ENCODE measurements at regions not wholly inside any gene's neighbourhood (a gene's known extent, or its start where the extent isn't known, plus 50 kb on each side); places are given as distances from the start of the nearest gene placed in this dataset.
A peak's percentile ranks its signal among the peaks of the same experiment; 100 is the strongest.

GRCh38 chrX:109822861-109823260, 89.8 kb upstream of the ACSL4 start:
- H3K9me3 ChIP-seq (ENCODE audit: control insufficient read depth in 2 of 2, low read length in 2 of 2) = no peaks in the 10 kb centered on the region
- peaks cover 0 to 5% of the 10 kb centered on the region in 2 donors for H3K27me3 ChIP-seq (ENCODE audit: control insufficient read depth in 2 of 2, insufficient read depth in 2 of 2, low read length in 2 of 2)
- no peak overlapping the region for H3K27ac ChIP-seq (ENCODE audit: low read depth in 2 of 2, low read length in 2 of 2)
- no peak overlapping the region for H3K9ac ChIP-seq (ENCODE audit: low read depth in 1 of 2, low read length in 2 of 2)
- no peaks in the 10 kb centered on the region for H3K36me3 ChIP-seq (ENCODE audit: control insufficient read depth in 2 of 2, insufficient read depth in 2 of 2, low read length in 2 of 2)
- H3K4me3 ChIP-seq (ENCODE audit: low read length in 2 of 2) = no peak overlapping the region
- H3K4me1 ChIP-seq (ENCODE audit: control insufficient read depth in 2 of 2, insufficient read depth in 2 of 2, low read length in 2 of 2) = no peaks in the 10 kb centered on the region

DNA sequence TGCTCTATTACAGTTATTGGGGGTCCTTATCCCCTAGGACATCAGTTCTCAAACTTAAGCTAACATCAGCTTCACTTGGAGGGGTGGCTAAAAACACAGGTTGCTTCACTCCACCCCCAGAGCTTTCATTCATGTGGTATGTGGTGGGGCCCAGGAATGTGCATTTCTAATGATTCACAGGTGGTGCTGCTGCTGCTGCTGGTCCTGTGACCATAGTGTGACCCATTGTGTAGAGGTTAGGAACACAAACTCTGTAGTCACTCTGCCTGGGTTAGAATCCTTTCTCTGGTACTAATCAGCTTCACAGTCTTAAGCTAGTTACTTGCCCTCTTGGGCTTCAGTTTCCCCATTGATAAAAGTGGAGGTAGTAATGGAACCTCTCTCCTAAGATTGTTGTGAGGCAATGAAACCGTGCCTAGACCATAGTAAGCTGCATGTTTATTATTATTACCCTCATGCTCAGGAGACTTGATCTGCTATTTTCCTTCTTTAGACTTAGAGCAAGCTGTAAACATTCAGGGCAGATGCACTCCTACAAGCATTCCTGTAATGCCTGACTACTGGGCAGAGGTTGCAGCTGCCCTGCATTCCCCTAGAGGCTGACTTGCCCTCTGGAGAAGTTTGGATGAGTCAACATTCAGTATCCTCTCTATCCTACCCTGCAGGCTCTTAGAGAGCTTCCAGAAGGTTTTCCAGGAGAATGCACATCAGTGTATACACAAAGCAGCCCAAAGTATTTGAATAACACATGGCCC, 94.1 kb upstream of the ACSL4 start:
- no peak overlapping the region for H3K27ac ChIP-seq (ENCODE audit: low read depth in 2 of 2, low read length in 2 of 2)
- H3K27me3 ChIP-seq (ENCODE audit: control insufficient read depth in 2 of 2, insufficient read depth in 2 of 2, low read length in 2 of 2) = peaks cover 0 to 5% of the 10 kb centered on the region in 2 donors
- no peaks in the 10 kb centered on the region for H3K36me3 ChIP-seq (ENCODE audit: control insufficient read depth in 2 of 2, insufficient read depth in 2 of 2, low read length in 2 of 2)
- no peak overlapping the region for H3K9ac ChIP-seq (ENCODE audit: low read depth in 1 of 2, low read length in 2 of 2)
- H3K4me1 ChIP-seq (ENCODE audit: control insufficient read depth in 2 of 2, insufficient read depth in 2 of 2, low read length in 2 of 2) = no peaks in the 10 kb centered on the region
- no peaks in the 10 kb centered on the region for H3K9me3 ChIP-seq (ENCODE audit: control insufficient read depth in 2 of 2, low read length in 2 of 2)
- no peak overlapping the region for H3K4me3 ChIP-seq (ENCODE audit: low read length in 2 of 2)

DNA sequence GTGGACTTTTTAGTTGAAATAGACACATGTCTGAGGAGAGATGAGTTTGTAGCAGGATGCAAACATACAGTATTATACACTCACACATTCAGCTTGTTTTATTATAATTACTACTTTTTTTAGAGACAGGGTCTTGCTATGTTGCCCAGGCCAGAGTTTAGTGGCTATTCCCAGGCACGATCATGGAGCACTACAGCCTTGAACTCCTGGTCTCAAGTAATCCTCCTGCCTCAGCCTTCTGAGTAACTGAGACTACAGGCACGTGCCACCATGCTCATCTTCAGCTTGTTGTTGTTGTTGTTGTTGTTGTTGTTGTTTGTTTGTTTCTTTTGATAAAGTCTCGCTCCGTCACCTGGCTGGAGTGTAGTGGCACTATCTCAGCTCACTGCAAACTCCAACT, 94.7 kb upstream of the ACSL4 start:
- no peaks in the 10 kb centered on the region for H3K36me3 ChIP-seq (ENCODE audit: control insufficient read depth in 2 of 2, insufficient read depth in 2 of 2, low read length in 2 of 2)
- H3K4me3 ChIP-seq (ENCODE audit: low read length in 2 of 2) = no peak overlapping the region
- peaks cover 0 to 5% of the 10 kb centered on the region in 2 donors for H3K27me3 ChIP-seq (ENCODE audit: control insufficient read depth in 2 of 2, insufficient read depth in 2 of 2, low read length in 2 of 2)
- H3K9me3 ChIP-seq (ENCODE audit: control insufficient read depth in 2 of 2, low read length in 2 of 2) = no peaks in the 10 kb centered on the region
- H3K27ac ChIP-seq (ENCODE audit: low read depth in 2 of 2, low read length in 2 of 2) = no peak overlapping the region
- no peak overlapping the region for H3K9ac ChIP-seq (ENCODE audit: low read depth in 1 of 2, low read length in 2 of 2)
- no peaks in the 10 kb centered on the region for H3K4me1 ChIP-seq (ENCODE audit: control insufficient read depth in 2 of 2, insufficient read depth in 2 of 2, low read length in 2 of 2)

GRCh38 chrX:109830157-109830703, 97.2 kb upstream of the ACSL4 start:
- Histone ChIP-seq H3K27me3 (ENCODE audit: control insufficient read depth in 2 of 2, insufficient read depth in 2 of 2, low read length in 2 of 2) (peaks cover 0 to 5% of the 10 kb centered on the region in 2 donors), H3K27ac (ENCODE audit: low read depth in 2 of 2, low read length in 2 of 2) (peak overlapping the region in 1 of 2 donors; percentile 43)

DNA sequence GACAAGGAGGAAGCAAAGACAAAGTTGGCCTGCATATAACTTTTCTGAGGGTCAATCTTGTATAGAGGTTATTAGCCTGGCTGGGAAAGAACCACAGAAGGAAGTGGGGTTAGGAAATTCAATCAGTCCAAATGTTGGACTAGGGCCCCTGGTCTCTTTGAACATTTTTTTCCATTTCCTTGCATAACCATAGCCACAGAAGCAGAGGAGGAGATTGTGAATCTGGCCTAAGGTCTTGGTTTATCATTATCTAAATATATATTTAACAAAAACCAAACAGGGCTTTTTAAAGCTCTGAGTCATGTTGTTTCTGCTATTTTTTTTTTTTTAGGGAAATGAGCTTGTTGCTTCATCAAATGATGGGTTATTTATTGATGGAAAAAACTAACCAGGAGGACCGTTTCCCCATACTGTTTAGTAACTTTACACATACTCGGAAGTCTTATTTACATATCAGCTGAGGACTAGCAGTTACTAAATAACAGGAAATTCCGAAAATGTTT, 97.7 kb upstream of the ACSL4 start:
- no peak overlapping the region for H3K9ac ChIP-seq (ENCODE audit: low read depth in 1 of 2, low read length in 2 of 2)

More at GRCh38 chrX:109830157-109830703, 97.2 kb upstream of the ACSL4 start:
- H3K4me3 ChIP-seq (ENCODE audit: low read length in 2 of 2) = no peak overlapping the region
- H3K36me3 ChIP-seq (ENCODE audit: control insufficient read depth in 2 of 2, insufficient read depth in 2 of 2, low read length in 2 of 2) = no peaks in the 10 kb centered on the region
- no peak overlapping the region for H3K9ac ChIP-seq (ENCODE audit: low read depth in 1 of 2, low read length in 2 of 2)
- no peaks in the 10 kb centered on the region for H3K9me3 ChIP-seq (ENCODE audit: control insufficient read depth in 2 of 2, low read length in 2 of 2)
- H3K4me1 ChIP-seq (ENCODE audit: control insufficient read depth in 2 of 2, insufficient read depth in 2 of 2, low read length in 2 of 2) = no peaks in the 10 kb centered on the region

DNA sequence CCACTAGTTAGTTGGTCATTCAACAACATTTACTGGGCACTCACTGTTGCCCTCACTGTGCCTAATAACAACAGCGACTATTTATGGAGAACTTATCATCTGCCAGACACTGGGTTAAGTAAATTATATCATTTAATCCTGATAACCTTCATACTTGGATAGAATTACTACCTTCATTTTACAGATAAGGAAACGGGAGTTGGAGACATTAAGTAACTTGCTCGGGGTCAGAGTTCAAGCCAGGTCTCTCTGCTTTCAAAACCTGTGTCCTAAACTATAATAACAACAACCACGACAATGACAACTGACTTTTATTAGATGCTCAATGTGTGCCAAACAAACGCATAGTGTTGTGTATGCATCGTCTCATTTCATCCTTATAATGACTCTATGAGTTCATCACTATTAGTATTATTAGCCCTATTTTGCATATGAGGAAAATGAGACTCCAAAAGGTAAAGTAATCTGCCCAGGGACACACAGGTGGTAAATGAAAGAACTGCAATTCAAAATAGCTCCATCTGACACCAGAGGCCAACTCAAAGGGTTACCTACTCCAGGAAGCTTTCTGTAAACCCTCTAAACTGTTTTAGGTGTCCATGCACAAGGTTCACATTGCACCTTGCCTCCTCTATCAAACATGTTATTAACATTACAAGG, 98.4 kb upstream of the ACSL4 start:
- H3K27me3 ChIP-seq (ENCODE audit: control insufficient read depth in 2 of 2, insufficient read depth in 2 of 2, low read length in 2 of 2) = peaks cover 0 to 5% of the 10 kb centered on the region in 2 donors
- H3K9ac ChIP-seq (ENCODE audit: low read depth in 1 of 2, low read length in 2 of 2) = no peak overlapping the region
- no peaks in the 10 kb centered on the region for H3K4me1 ChIP-seq (ENCODE audit: control insufficient read depth in 2 of 2, insufficient read depth in 2 of 2, low read length in 2 of 2)
- H3K36me3 ChIP-seq (ENCODE audit: control insufficient read depth in 2 of 2, insufficient read depth in 2 of 2, low read length in 2 of 2) = no peaks in the 10 kb centered on the region
- H3K9me3 ChIP-seq (ENCODE audit: control insufficient read depth in 2 of 2, low read length in 2 of 2) = no peaks in the 10 kb centered on the region
- peak overlapping the region in 1 of 2 donors; percentile 42 for H3K27ac ChIP-seq (ENCODE audit: low read depth in 2 of 2, low read length in 2 of 2)
- H3K4me3 ChIP-seq (ENCODE audit: low read length in 2 of 2) = no peak overlapping the region

More for the DNA sequence above, 97.7 kb upstream of the ACSL4 start:
- Histone ChIP-seq H3K4me3 (ENCODE audit: low read length in 2 of 2) (no peak overlapping the region), H3K36me3 (ENCODE audit: control insufficient read depth in 2 of 2, insufficient read depth in 2 of 2, low read length in 2 of 2) (no peaks in the 10 kb centered on the region), H3K27me3 (ENCODE audit: control insufficient read depth in 2 of 2, insufficient read depth in 2 of 2, low read length in 2 of 2) (peaks cover 0 to 5% of the 10 kb centered on the region in 2 donors), H3K9me3 (ENCODE audit: control insufficient read depth in 2 of 2, low read length in 2 of 2) (no peaks in the 10 kb centered on the region), H3K4me1 (ENCODE audit: control insufficient read depth in 2 of 2, insufficient read depth in 2 of 2, low read length in 2 of 2) (no peaks in the 10 kb centered on the region), H3K27ac (ENCODE audit: low read depth in 2 of 2, low read length in 2 of 2) (peak overlapping the region in 1 of 2 donors; percentile 43)

GRCh38 chrX:109839694-109840567, 106.9 kb upstream of the ACSL4 start:
- H3K4me3 ChIP-seq (ENCODE audit: low read length in 2 of 2) = no peak overlapping the region
- H3K9me3 ChIP-seq (ENCODE audit: control insufficient read depth in 2 of 2, low read length in 2 of 2) = no peaks in the 10 kb centered on the region
- peak overlapping the region in 1 of 2 donors; percentile 29 for H3K27ac ChIP-seq (ENCODE audit: low read depth in 2 of 2, low read length in 2 of 2)
- H3K9ac ChIP-seq (ENCODE audit: low read depth in 1 of 2, low read length in 2 of 2) = no peak overlapping the region
- H3K4me1 ChIP-seq (ENCODE audit: control insufficient read depth in 2 of 2, insufficient read depth in 2 of 2, low read length in 2 of 2) = peaks cover 0 to 3% of the 10 kb centered on the region in 2 donors
- H3K27me3 ChIP-seq (ENCODE audit: control insufficient read depth in 2 of 2, insufficient read depth in 2 of 2, low read length in 2 of 2) = peaks cover 2 to 4% of the 10 kb centered on the region in 2 donors
- no peaks in the 10 kb centered on the region for H3K36me3 ChIP-seq (ENCODE audit: control insufficient read depth in 2 of 2, insufficient read depth in 2 of 2, low read length in 2 of 2)

- H3K4me3 ChIP-seq (ENCODE audit: low read length in 2 of 2) = no peak overlapping the region
- H3K27ac ChIP-seq (ENCODE audit: low read depth in 2 of 2, low read length in 2 of 2) = peak overlapping the region in 1 of 2 donors; percentile 29
- no peaks in the 10 kb centered on the region for H3K9me3 ChIP-seq (ENCODE audit: control insufficient read depth in 2 of 2, low read length in 2 of 2)
- no peak overlapping the region for H3K9ac ChIP-seq (ENCODE audit: low read depth in 1 of 2, low read length in 2 of 2)
- peaks cover 2 to 4% of the 10 kb centered on the region in 2 donors for H3K27me3 ChIP-seq (ENCODE audit: control insufficient read depth in 2 of 2, insufficient read depth in 2 of 2, low read length in 2 of 2)
- no peaks in the 10 kb centered on the region for H3K36me3 ChIP-seq (ENCODE audit: control insufficient read depth in 2 of 2, insufficient read depth in 2 of 2, low read length in 2 of 2)
- peaks cover 0 to 3% of the 10 kb centered on the region in 2 donors for H3K4me1 ChIP-seq (ENCODE audit: control insufficient read depth in 2 of 2, insufficient read depth in 2 of 2, low read length in 2 of 2)
These were observed 107.5 kb upstream of the ACSL4 start for GRCh38 chrX:109840585-109840984.

- Histone ChIP-seq H3K27ac (ENCODE audit: low read depth in 2 of 2, low read length in 2 of 2) (no peak overlapping the region), H3K4me1 (ENCODE audit: control insufficient read depth in 2 of 2, insufficient read depth in 2 of 2, low read length in 2 of 2) (peaks cover 0 to 3% of the 10 kb centered on the region in 2 donors), H3K9me3 (ENCODE audit: control insufficient read depth in 2 of 2, low read length in 2 of 2) (no peaks in the 10 kb centered on the region), H3K9ac (ENCODE audit: low read depth in 1 of 2, low read length in 2 of 2) (no peak overlapping the region), H3K27me3 (ENCODE audit: control insufficient read depth in 2 of 2, insufficient read depth in 2 of 2, low read length in 2 of 2) (peaks cover 2 to 4% of the 10 kb centered on the region in 2 donors), H3K36me3 (ENCODE audit: control insufficient read depth in 2 of 2, insufficient read depth in 2 of 2, low read length in 2 of 2) (no peaks in the 10 kb centered on the region), H3K4me3 (ENCODE audit: low read length in 2 of 2) (no peak overlapping the region)
These were observed 108.2 kb upstream of the ACSL4 start for GRCh38 chrX:109841257-109841656.
